Immature natural killer cell (primary cell): ENCODE measurements at regions not wholly inside any gene's neighbourhood (a gene's known extent, or its start where the extent isn't known, plus 50 kb on each side); places are given as distances from the start of the nearest gene placed in this dataset.
"Not testable (repeated sequence)": the region's sequence is repeated elsewhere in the genome, so short reads cannot be mapped to it uniquely, and the experiment has no call there.

Source experiments
- DNase-seq, 3 donors: peaks; one replicate each; pipeline ENCODE4 v3.0.0; 2022; ENCODE audit warnings: mixed read lengths in 1 of 3
- H3K27ac Mint-ChIP-seq, 6 donors: one replicate each; pipeline ENCODE4 v1.8.0; 2020; ENCODE audit warnings: mixed read lengths in 6 of 6, mild to moderate bottlenecking in 5 of 6, inconsistent platforms in 4 of 6, moderate library complexity in 3 of 6
- H3K27me3 Mint-ChIP-seq, 3 donors: one replicate each; pipeline ENCODE4 v1.8.0; 2020 to 2021; ENCODE audit warnings: low read depth in 3 of 3, mild to moderate bottlenecking in 3 of 3, mixed read lengths in 3 of 3, moderate library complexity in 3 of 3, inconsistent platforms in 1 of 3
- H3K36me3 Mint-ChIP-seq, 3 donors: one replicate each; pipeline ENCODE4 v1.8.0; 2020; ENCODE audit warnings: mixed read lengths in 3 of 3, inconsistent platforms in 2 of 3, mild to moderate bottlenecking in 2 of 3
- H3K4me1 Mint-ChIP-seq, 2 donors: one replicate each; pipeline ENCODE4 v1.8.0; 2020; ENCODE audit warnings: inconsistent platforms in 2 of 2, mild to moderate bottlenecking in 2 of 2, mixed read lengths in 2 of 2, moderate library complexity in 1 of 2
- H3K4me3 Mint-ChIP-seq, 5 donors: one replicate each; pipeline ENCODE4 v1.8.0; 2020; ENCODE audit warnings: mild to moderate bottlenecking in 5 of 5, mixed read lengths in 5 of 5, inconsistent platforms in 3 of 5, moderate library complexity in 3 of 5
- H3K9me3 Mint-ChIP-seq, 6 donors: one replicate each; pipeline ENCODE4 v1.8.0; 2020; ENCODE audit warnings: mild to moderate bottlenecking in 6 of 6, mixed read lengths in 6 of 6, inconsistent platforms in 4 of 6, moderate library complexity in 3 of 6

GRCh38 chr16:31975826-31976419, 102.3 kb downstream of the ZNF267 start:
- not testable (repeated sequence) for H3K4me3 Mint-ChIP-seq, H3K27me3 Mint-ChIP-seq, H3K36me3 Mint-ChIP-seq, H3K27ac Mint-ChIP-seq, DNase-seq, H3K4me1 Mint-ChIP-seq, H3K9me3 Mint-ChIP-seq

DNA sequence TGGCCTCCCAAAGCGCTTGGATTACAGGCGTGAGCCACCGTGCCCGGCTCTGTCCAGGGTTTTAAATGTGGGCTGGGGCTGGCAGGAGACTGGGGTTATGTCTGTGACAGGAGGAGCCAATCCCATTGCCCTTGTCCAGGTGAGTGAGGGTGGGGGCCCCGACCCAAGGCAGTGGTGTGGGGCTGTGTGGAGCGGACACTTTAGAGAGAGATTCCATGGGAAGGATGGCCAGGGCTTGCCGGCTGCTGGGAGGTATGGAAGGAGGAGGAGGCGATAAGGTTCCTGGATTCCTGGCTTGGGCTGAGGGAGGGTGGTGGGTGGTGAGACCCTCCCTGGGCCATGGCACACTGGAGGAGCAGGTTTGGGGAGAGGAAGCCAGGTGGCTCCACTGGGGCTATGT, 104.9 kb downstream of the ZNF267 start:
- not testable (repeated sequence) for H3K4me1 Mint-ChIP-seq, H3K27me3 Mint-ChIP-seq, DNase-seq, H3K36me3 Mint-ChIP-seq, H3K9me3 Mint-ChIP-seq
- Mint-ChIP-seq H3K27ac (peak overlapping the region in 1 of 6 donors; percentile 40), H3K4me3 (peak overlapping the region in 1 of 5 donors; percentile 15)

DNA sequence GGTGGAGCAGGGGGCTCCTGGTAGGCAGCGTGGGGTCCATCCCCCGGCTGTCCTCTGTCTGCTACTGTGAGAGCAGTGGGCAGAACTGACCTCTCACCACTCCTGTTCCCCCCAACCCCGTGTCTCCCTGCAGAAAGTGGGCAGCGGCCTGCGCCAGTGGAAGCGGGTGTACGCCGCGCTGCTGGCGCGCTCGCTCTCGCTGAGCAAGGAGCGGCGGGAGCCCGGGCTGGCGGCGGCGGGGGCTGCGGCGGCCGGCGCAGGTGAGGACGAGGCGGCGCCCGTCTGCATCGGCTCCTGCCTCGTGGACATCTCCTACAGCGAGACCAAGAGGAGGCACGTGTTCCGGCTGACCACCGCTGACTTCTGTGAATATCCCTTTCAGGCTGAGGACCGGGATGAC, 108.1 kb downstream of the ZNF267 start:
- not testable (repeated sequence) for H3K4me3 Mint-ChIP-seq, H3K27me3 Mint-ChIP-seq, H3K36me3 Mint-ChIP-seq, DNase-seq, H3K9me3 Mint-ChIP-seq, H3K27ac Mint-ChIP-seq, H3K4me1 Mint-ChIP-seq

GRCh38 chr16:31982986-31983385, 109.4 kb downstream of the ZNF267 start:
- not testable (repeated sequence) for H3K9me3 Mint-ChIP-seq, DNase-seq, H3K4me1 Mint-ChIP-seq, H3K27ac Mint-ChIP-seq, H3K4me3 Mint-ChIP-seq, H3K36me3 Mint-ChIP-seq, H3K27me3 Mint-ChIP-seq

GRCh38 chr16:31983666-31984065, 110.1 kb downstream of the ZNF267 start:
- DNase-seq, H3K27ac Mint-ChIP-seq, H3K36me3 Mint-ChIP-seq, H3K4me3 Mint-ChIP-seq, H3K9me3 Mint-ChIP-seq, H3K4me1 Mint-ChIP-seq, H3K27me3 Mint-ChIP-seq: not testable (repeated sequence)

GRCh38 chr16:31986895-31987294, 113.3 kb downstream of the ZNF267 start:
- H3K9me3 Mint-ChIP-seq, H3K36me3 Mint-ChIP-seq, H3K27me3 Mint-ChIP-seq, DNase-seq, H3K4me1 Mint-ChIP-seq, H3K4me3 Mint-ChIP-seq, H3K27ac Mint-ChIP-seq: not testable (repeated sequence)

- not testable (repeated sequence) for H3K36me3 Mint-ChIP-seq, H3K4me3 Mint-ChIP-seq, H3K9me3 Mint-ChIP-seq, H3K27me3 Mint-ChIP-seq, H3K4me1 Mint-ChIP-seq, H3K27ac Mint-ChIP-seq
- peak in 1 of 3 donors; percentile 8 for DNase-seq
Observed at GRCh38 chr16:31988595-31989581, 115.3 kb downstream of the ZNF267 start.

DNA sequence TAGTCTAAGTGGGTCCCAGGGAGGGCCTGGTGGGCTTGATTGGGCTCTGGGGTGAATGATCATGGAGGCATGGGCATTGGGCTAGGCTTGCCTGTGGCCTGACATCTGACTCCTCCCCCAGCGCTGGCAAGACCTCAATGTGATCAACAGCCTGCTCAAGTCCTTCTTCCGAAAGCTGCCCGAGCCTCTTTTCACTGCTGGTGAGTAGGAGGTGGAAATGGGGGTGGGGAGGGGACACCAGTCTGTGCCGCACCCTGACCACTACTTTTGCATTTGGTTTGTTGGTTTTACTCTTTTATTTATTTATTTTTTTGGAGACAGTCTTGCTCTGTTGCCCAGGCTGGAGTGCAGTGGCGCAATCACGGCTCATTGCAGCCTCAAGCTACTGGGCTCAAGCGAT, 116.7 kb downstream of the ZNF267 start:
- H3K36me3 Mint-ChIP-seq, H3K27ac Mint-ChIP-seq, H3K9me3 Mint-ChIP-seq, H3K4me1 Mint-ChIP-seq, H3K27me3 Mint-ChIP-seq, H3K4me3 Mint-ChIP-seq, DNase-seq: not testable (repeated sequence)

DNA sequence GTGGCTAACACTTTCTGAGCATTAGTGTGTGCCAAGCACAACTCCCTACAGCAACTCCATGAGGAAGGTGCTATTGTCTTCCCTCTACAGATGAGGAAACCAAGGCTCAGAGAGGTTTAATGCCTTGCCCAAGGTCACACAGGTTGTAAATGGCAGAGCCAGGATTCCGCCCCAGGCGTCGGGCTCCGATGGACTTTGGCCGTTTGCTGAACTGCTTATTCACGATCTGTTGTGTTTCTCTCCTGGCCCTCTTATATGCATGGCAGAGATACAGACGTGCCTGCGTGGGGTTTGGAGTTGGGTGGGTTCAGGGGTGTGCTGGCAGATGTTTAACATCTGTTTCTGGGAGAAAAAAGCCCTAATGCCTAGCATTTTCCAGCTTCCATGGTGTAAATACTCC, 117.4 kb downstream of the ZNF267 start:
- H3K27me3 Mint-ChIP-seq, H3K27ac Mint-ChIP-seq, H3K4me3 Mint-ChIP-seq, DNase-seq, H3K36me3 Mint-ChIP-seq, H3K9me3 Mint-ChIP-seq, H3K4me1 Mint-ChIP-seq: not testable (repeated sequence)

DNA sequence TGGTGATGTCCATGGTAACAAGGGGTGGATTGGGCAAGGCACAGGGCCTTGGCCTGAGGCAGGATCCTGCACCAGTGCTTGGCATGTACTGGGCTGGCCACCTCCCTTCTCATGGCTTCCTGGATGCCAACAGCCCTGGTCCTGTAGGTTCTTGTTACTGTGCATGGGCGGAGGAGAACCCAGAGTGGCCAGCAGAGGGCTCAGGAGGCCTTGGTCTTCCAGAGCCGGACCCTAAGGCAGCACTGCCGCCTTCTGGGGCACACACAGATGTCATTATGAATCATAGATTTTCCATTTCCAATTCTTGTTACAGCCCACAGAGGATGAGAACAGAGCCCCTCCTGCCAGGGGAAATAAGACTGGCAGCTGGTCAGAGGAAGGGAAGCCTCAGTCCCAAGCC, 122.7 kb downstream of the ZNF267 start:
- not testable (repeated sequence) for H3K4me3 Mint-ChIP-seq, H3K27ac Mint-ChIP-seq, H3K36me3 Mint-ChIP-seq, H3K27me3 Mint-ChIP-seq, H3K9me3 Mint-ChIP-seq, H3K4me1 Mint-ChIP-seq, DNase-seq

- H3K36me3 Mint-ChIP-seq, DNase-seq, H3K4me3 Mint-ChIP-seq, H3K9me3 Mint-ChIP-seq, H3K27me3 Mint-ChIP-seq, H3K27ac Mint-ChIP-seq, H3K4me1 Mint-ChIP-seq: not testable (repeated sequence)
Observed at GRCh38 chr16:32002496-32002895, 128.9 kb downstream of the ZNF267 start.

DNA sequence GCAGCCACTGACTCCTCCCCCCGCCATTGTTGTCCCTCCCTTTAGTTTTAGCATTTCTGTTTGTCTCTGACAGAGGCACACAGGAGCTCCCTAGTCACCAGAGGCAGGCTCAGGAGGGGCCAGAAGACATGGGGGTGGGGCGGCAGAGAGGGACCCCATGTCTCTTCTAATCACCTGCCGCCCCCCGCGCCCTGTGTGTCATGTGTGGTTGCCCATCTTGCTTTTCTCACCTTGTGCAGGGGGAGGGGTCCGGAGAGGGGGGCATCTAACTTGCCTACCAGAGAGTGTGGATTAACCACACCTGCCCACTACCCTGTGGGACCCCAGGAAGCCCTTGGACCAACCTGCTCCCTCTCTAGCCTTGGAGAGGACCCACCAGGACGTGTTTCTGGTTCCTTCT, 130.2 kb downstream of the ZNF267 start:
- not testable (repeated sequence) for H3K36me3 Mint-ChIP-seq, H3K27ac Mint-ChIP-seq, DNase-seq, H3K4me3 Mint-ChIP-seq, H3K27me3 Mint-ChIP-seq, H3K9me3 Mint-ChIP-seq, H3K4me1 Mint-ChIP-seq

DNA sequence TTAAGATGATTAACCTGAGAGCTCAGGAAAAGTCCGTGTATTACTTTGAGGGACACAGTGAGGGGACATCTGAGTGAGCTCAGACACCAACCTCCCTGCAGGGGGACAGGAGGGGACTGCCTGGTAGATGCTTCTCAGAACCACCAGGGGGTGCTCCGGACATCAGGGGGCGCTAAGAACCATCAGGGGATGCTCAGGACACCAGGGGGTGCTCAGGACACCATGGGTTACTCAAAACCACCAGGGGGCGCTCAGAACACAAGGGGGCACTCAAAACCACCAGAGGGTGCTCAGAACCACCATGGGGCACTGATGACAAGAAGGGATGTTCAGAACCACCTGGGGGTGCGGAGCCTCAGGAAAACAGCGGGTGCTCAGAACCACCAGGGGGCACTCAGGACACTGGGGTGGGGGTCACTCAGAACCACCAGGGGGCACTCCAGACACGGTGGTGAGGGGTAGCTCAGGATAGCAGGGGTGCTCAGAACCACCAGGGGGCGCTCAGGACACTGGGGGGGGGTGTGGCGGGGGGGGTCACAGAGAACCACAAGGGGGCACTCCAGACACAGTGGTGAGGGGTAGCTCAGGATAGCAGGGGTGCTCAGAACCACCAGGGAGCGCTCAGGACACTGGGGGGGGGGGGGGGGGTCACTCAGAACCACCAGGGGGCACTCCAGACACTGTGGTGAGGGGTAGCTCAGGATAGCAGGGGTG, 165.3 kb downstream of the ZNF267 start:
- not testable (repeated sequence) for H3K9me3 Mint-ChIP-seq, H3K4me1 Mint-ChIP-seq, H3K4me3 Mint-ChIP-seq

DNA sequence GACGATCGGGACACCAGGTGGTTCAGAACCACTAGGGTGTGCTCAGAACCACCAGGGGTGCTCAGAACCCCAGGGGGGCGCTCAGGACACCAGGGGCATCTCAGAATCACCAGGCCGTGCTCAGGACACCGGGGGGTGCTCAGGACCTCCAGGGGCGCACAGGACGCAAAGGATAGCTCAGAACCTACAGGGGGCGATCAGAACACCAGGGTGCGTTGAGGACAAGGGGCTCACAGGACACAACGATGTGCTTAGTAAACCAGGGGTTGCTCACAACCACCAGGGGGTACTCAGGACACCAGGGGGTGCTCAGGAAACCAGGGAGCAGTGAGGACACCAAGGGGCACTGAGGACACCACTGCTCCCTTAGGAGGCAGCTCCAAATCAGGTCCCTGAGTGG, 166.3 kb downstream of the ZNF267 start:
- H3K27ac Mint-ChIP-seq, H3K27me3 Mint-ChIP-seq, H3K9me3 Mint-ChIP-seq, H3K4me1 Mint-ChIP-seq, H3K36me3 Mint-ChIP-seq, DNase-seq, H3K4me3 Mint-ChIP-seq: not testable (repeated sequence)

More for the DNA sequence above, 165.3 kb downstream of the ZNF267 start:
- H3K27ac Mint-ChIP-seq, H3K36me3 Mint-ChIP-seq, H3K27me3 Mint-ChIP-seq: not testable (repeated sequence)
- DNase-seq = peak in 1 of 3 donors; percentile 2
